AG09309 (cell line): ENCODE measurements at regions not wholly inside any gene's neighbourhood (a gene's known extent, or its start where the extent isn't known, plus 50 kb on each side); places are given as distances from the start of the nearest gene placed in this dataset.
A peak's percentile ranks its signal among the peaks of the same experiment; 100 is the strongest.
"Not testable (repeated sequence)": the region's sequence is repeated elsewhere in the genome, so short reads cannot be mapped to it uniquely, and the experiment has no call there.

Experiments
- DNase-seq: peaks from one replicate; pipeline ENCODE4 v3.0.0-alpha.2; 2010; ENCODE audit warnings: low read depth
- H3K4me3 ChIP-seq: 2 replicates; pipeline ENCODE4 v1.5.1; 2011; ENCODE audit warnings: mild to moderate bottlenecking, low read depth, low read length, moderate library complexity; ENCODE audit not compliant: control insufficient read depth
- TF ChIP-seq, protein P1 (sequence below): IDR thresholded peaks from 2 replicates; pipeline ENCODE4 v1.5.1; 2011; ENCODE audit warnings: mild to moderate bottlenecking, low read depth, low read length, inconsistent platforms; ENCODE audit not compliant: insufficient read depth, control insufficient read depth; ENCODE audit errors: missing control alignments

- TF ChIP-seq, protein P1, sequence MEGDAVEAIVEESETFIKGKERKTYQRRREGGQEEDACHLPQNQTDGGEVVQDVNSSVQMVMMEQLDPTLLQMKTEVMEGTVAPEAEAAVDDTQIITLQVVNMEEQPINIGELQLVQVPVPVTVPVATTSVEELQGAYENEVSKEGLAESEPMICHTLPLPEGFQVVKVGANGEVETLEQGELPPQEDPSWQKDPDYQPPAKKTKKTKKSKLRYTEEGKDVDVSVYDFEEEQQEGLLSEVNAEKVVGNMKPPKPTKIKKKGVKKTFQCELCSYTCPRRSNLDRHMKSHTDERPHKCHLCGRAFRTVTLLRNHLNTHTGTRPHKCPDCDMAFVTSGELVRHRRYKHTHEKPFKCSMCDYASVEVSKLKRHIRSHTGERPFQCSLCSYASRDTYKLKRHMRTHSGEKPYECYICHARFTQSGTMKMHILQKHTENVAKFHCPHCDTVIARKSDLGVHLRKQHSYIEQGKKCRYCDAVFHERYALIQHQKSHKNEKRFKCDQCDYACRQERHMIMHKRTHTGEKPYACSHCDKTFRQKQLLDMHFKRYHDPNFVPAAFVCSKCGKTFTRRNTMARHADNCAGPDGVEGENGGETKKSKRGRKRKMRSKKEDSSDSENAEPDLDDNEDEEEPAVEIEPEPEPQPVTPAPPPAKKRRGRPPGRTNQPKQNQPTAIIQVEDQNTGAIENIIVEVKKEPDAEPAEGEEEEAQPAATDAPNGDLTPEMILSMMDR, result no peak
- DNase-seq, result peak; percentile 93
- no peak overlapping the region for H3K4me3 ChIP-seq
Observed at GRCh38 chr7:106346678-106347217, 62.0 kb upstream of the NAMPT start.

DNA sequence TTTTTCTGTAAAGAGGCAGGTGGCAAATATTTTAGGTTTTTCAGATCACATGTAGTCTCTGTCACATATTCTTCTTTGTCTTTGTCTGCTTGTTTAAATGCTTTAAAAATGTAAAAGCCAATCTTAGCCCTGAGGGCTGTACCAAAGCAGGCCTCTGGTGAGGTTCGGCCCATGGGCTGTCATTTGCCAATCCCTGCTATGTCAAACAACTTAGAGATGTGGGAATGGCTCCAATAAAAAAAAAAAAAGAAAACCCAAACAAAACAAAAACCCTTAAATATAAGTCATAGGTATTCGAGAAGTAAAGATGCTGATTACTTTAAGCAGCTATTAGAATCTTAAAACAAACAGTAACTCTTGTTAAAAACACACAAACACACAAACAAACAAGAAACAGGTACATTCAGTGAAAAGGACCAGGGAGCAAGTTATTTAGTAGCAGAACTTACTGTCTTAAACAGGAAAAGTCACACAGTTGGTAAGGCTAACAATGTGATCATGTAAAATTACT lies 61.4 kb upstream of the NAMPT start:
- no peak overlapping the region for H3K4me3 ChIP-seq
- TF ChIP-seq, protein P1, result no peak
- no peak for DNase-seq

DNA sequence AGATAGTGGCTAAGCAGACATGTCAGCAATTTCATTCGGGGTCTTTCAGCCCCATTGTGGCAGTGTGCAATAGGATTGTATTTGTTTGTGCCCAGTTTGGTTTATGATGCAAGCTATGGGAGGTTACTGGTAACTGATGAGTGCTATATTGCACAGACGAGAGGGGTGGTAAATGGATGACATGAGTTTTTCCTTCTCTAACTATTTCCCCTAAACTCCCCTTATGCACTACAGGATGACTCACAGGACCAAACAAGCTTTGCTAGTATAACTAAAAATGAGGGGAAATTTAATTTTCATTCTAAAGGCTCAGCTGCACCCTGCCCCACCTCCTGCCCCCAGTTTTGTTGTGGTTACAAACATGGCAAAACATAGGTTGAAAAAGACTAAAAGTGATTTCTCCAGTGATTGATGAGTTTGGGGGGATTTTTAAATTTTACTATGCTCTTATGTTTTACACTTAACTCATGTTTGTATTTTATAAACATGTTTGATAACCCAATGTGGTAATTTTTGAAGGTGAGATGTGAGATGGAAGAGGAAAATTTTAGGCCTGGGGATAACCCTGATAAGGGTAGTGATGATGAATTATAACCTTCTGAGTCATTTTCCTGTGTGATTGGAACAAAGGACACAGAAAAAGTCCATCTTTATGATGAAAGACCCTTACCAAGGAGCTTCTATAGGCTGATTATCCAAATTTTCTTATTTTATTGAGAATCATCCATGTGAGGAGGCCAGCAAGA lies 60.8 kb upstream of the NAMPT start:
- TF ChIP-seq, protein P1, result no peak
- no peak overlapping the region for H3K4me3 ChIP-seq
- DNase-seq, result no peak

- TF ChIP-seq, protein P1, result no peak
- no peak for DNase-seq
Observed at GRCh38 chr7:106344861-106345260, 60.1 kb upstream of the NAMPT start.

DNA sequence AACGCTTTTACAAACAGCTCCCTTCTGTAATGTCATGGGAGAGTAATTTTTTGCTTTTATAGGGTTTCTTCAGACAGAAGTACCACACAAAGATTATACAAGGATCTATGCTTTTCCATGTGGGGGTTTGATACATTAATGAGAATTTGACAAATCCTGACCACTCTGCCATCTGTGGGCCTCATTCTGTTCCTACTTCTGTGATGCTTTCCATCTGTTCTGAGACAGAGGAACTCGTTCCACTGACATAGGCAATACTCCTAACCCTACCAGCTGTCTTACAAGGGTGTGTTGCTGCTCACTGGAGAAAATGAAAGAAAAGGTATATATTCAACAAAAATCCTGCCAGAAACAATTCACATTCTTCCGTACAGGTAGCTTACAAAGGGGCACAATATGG lies 59.4 kb upstream of the NAMPT start:
- no peak overlapping the region for H3K4me3 ChIP-seq
- TF ChIP-seq, protein P1, result no peak
- DNase-seq, result no peak

More at GRCh38 chr7:106344861-106345260, 60.1 kb upstream of the NAMPT start:
- H3K4me3 ChIP-seq, result no peak overlapping the region

DNA sequence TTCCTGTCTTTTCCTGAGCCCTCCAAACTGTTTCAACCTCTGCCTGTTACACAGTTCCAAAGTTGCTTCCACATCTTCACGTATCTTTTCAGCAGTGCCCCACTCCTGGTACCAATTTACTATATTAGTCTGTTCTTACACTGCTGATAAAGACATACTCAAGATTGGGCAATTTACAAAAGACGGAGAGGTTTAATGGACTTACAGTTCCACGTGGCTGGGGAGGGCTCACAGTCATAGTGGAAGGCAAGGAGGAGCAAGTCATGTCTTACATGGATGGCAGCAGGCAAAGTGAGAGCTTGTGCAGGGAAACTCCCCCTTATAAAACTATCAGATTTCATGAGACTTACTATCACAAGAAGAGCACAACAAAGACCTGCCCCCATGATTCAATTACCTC lies 57.3 kb upstream of the NAMPT start:
- DNase-seq, result not testable (repeated sequence)

GRCh38 chr7:106340247-106340596 lies 55.4 kb upstream of the NAMPT start:
- not testable (repeated sequence) for DNase-seq, H3K4me3 ChIP-seq

More for the DNA sequence above, 57.3 kb upstream of the NAMPT start:
- H3K4me3 ChIP-seq, result not testable (repeated sequence)
